EL (cell line): ENCODE measurements at regions not wholly inside any gene's neighbourhood (a gene's known extent, or its start where the extent isn't known, plus 50 kb on each side); places are given as distances from the start of the nearest gene placed in this dataset.
"Not testable (repeated sequence)": the region's sequence is repeated elsewhere in the genome, so short reads cannot be mapped to it uniquely, and the experiment has no call there.

ENCODE experiments used
- DNase-seq: peaks from one replicate; pipeline ENCODE4 v3.0.0-alpha.2; 2016

DNA sequence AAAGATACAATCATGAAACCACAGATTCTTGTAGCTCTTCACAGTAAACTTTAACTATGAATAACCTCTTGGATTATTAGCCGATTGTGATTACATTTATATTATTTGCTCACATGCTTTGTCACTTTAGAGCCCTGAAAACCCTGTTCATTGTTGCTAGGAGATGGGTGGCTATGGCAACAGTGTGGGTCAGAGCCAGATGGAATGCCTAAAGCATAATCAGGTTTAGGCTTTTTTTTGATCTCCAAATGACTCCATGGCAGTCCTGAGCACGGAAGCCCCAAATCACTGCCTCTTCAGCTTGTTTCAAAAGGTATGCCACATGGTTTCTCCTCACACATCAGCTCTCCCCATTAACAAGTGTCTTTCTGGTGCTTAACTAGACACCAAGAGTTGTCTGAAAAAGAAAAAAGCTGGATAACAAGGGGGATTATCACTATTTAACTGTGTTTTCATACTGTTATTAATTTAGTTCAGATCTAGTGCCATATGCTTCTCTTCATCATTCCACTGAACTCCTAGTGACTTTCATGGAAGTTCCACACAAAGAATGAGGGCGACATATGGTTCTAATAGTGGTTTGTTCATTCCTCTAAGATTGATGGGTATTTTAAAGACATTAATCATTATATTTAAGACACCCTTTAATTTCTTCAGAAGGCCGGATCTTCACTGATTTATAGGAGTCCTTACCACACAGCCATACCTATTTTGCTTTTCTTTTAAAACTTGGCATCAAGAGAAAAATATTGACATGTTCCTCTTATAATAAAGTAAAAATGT lies 88.8 kb upstream of the PAM start:
- peak; percentile 20 for DNase-seq

DNA sequence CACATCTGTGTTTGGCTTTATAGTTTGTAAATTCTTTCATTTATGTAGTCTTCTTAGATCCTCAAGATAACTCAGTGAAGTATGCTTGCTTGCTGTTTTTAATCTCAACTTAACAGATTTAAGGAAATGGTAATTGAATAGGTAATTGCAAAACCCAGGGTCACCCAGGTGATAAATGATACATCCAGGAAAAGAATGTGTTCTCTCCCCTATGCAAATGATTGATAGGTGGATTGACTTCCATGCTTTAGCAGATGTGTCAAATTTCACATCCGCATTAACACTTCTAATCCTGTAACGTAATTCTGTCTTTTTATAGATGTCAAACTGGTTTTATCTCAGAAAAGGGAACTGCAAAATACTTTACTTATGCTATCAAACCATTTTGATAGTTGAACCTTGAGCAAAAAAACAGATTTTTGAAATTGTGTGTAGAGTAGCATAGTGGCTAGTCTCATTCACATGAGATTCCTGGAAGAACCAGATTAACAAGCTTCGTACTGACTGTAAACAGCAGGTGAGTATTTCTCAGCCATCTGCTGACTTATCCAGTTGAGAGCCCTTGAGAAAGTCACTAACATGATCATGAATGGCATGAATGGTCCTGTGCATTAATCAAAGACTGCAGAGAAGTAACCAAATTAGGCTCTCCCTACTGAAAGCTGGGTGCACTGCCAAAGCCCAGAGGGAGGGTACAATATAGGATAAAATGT lies 86.7 kb upstream of the PAM start:
- DNase-seq: no peak

DNA sequence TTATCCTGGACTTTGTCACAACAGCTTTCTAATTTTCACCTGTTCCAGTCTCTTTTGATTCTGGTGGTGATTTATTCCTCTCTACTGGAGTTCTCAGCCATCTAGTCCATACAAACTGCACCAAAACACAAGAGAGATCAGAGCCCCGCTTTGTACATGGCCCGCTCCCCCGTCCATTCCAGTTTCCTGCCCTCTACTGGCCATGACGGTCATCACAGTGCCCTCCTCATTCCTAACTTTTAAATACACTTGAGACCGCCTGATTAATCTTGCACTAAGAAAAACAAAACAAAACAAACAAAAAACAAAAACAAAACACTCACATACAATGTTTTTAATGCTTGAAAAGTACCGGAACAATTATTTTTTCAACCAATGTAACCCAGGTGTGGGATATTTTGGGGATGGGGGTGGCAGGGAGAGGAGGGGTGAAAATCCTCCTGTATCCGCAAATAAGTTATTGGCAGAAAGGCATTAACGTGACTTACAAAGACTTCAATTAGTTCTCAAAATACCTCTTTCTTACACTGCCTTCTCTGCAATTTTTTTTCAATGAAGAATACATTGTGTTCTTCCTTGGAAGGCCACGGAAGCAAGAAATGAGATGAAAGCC lies 84.8 kb upstream of the PAM start:
- DNase-seq: peak; percentile 36

DNA sequence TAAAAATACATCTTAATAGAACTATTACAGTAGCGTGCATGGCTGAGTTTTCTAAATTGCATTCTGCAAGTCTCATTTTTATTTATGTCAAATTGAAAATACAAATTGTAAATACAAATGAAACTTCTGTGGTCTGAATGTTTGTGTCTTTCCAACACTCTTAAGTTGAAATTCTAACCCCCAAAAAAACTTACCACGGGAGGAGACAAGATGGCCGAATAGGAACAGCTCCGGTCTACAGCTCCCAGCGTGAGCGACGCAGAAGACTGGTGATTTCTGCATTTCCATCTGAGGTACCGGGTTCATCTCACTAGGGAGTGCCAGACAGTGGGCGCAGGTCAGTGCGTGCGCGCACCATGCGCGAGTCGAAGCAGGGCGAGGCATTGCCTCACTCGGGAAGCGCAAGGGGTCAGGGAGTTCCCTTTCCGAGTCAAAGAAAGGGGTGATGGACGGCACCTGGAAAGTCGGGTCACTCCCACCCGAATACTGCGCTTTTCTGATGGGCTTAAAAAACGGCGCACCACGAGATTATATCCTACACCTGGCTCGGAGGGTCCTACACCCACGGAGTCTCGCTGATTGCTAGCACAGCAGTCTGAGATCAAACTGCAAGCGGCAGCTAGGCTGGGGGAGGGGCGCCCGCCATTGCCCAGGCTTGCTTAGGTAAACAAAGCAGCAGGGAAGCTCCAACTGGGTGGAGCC lies 83.9 kb upstream of the PAM start:
- not testable (repeated sequence) for DNase-seq

DNA sequence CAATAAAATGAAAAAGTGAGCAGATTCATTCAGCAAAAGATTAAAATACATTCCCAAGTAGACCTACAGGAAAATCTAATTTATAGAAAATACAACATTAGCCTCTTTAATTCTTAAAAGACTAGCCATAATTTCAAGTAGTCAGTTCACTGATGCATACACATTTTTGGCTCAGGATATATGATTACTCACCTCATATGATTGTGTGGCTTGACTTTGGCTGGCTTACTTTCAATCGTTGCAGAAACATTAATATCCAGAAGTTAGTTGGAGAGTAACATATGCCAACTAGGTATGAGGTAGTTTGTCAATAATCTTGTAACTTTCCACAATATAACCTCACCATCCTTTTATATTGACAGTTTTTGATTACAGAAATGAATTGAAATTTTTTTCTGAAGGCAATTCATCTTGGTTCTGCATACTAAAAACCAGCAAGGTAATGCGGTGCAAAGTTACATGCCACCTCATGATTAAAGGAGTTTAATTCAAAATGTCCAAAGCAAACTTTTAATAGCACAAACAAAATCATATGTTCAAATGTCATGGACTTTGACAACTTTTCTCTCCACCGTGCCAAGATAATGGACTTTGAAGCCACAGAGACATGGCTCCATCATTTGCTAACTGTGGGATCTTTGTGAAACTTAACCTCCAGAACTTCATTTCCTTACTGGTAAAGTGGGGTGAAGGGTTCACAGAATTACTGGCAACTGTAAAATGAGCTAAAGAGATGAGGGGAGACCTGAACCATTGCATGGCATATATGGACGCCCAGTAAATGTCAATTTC lies 76.6 kb upstream of the PAM start:
- peak; percentile 61 for DNase-seq

DNA sequence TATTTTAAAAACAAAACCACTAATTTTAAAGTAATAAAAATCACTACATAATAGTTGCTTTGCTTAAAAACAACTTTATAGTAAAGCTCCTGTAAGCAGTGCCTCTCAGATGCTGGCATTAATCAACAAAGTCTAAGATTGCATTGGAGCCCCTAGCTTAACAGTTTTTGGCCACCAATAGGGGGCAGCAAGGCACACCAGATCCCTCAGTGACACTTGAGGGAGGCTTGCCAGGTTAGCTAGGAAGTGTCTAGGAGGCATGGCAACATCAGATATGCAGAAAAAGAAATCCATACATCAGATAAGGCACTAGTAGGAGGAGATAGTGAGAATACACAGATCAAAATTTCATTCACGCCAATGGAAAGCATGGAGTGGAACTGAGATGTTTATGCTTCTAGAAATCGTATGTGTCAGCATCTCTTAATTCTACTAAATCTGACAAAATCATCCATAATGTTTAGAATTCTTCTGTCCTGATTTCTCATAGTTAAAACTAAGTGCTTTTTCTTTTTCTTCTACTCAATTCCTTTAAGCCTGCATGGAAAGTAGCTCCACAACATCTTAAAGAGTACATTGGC lies 73.6 kb upstream of the PAM start:
- peak; percentile 79 for DNase-seq

DNA sequence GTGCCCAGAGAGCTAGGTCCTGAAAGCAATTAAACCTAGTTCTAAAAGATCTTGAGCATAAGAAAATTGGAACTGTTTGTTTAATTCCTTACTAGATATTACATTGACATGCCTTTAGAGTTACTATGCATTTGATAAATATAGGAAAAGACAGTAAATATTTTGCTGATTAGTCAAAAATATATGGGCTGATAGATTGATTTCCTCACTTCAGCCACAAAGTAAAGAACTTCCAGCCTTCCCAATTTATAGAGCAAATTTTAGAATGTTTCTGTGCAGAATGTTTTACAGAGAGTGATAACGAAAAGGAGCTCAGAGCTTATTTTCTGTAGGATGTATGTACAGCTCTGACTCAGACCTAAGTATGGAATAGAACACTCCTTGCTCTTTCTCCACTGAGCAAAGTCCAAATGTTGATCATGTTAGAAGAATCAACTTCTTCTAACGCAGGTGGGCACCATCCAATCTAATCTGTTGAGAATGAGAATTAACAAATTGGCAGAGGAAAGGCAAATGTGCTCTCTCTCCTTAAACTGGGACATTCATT lies 72.9 kb upstream of the PAM start:
- no peak for DNase-seq

DNA sequence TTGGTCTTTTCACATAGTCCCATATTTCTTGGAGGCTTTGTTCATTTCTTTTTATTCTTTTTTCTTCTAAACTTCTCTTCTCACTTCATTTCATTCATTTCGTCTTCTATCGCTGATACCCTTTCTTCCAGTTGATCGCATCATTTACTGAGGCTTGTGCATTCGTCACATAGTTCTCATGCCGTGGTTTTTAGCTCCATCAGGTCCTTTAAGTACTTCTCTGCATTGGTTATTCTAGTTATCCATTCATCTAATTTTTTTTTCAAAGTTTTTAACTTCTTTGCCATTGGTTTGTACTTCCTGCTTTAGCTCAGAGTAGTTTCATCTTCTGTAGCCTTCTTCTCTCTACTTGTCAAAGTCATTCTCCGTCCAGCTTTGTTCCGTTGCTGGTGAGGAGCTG lies 67.0 kb upstream of the PAM start:
- not testable (repeated sequence) for DNase-seq

DNA sequence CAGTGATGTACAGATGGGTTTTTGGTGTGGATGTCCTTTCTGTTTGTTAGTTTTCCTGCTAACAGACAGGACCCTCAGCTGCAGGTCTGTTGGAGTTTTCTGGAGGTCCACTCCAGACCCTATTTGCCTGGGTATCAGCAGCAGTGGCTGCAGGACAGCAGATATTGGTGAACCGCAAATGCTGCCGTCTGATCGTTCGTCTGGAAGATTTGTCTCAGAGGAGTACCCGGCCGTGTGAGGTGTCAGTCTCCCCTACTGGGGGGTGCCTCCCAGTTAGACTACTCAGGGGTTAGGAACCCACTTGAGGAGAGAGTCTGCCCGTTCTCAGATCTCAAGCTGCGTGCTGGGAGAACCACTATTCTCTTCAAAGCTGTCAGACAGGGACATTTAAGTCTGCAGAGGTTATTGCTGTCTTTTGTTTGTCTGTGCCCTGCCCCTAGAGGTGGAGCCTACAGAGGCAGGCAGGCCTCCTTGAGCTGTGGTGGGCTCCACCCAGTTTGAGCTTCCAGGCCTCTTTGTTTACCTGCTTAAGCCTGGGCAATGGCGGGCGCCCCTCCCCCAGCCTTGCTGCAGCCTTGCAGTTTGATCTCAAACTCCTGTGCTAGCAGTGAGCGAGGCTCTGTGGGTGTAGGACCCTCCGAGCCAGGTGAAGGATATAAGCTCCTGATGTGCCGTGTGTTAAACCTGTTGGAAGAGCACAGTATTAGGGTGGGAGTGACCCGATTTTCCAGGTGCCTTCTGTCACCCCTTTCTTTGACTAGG lies 66.3 kb upstream of the PAM start:
- not testable (repeated sequence) for DNase-seq

DNA sequence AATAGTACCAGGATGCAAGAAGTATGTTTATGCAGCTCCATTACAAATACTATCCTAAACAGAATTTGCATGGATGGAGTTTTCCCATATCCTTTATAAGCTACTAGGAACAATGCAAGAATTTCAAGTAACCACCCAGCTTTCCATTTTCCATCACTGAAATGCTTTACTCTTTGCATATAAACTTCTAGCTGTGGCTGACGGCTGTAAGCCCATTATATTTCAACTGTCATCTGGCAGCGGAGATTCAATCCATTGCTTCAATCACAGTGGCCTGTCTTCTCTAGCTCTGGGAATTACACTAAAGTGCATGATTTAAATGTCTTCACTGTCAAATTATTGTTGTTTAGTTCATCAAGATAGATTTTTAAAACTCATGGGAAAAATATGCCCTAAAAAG lies 64.2 kb upstream of the PAM start:
- DNase-seq: no peak

DNA sequence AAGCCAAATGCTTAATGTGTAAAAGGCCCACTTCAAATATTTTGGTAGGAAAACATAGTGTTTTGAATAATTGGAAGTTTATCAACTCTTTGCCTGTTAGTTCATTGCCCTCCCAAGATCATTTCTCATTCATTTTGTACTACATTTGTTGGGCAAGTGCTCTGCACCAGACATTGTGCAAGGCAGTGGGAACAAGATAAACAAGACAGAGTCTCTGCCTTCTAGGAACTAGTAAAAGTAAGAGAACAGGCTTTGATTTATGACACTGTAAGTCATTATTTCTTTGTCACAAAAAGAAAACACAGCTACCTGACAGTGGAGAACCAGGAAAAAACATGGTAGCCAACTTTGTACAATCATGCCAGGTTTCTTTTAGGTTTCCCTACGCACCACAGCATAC lies 63.7 kb upstream of the PAM start:
- DNase-seq: no peak

DNA sequence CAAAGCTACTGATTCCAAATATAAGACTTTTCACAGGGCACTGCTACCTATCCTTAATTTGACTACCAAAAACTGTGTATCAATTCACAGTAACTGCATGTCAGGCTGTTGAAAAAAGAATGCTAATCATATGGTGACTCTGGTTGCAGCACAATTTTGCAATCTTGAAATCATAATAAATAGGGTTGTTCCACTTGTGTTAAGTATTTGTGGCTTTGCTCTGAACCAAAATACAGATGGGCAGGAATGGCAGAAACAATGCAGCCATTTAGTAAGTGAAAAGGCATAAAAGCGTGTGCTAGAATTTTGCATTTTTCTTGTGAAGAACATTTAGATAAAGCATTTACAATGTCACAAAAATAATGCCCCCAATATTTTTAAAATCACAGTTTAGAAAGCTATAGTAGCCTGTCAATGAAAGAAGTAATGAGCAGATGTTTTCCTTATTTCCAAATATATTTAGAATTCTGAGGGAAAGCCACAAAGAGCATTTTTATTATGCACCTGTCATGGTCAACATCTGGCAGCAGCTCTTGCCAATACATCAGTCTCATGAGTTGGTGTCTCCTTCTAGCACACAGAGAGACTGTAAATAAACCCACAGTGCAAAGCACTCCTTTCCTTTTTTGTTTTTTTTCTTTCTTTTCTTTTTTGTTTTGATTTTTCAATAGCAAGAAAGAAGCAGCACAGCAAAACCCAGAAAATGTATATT lies 54.8 kb upstream of the PAM start:
- no peak for DNase-seq

DNA sequence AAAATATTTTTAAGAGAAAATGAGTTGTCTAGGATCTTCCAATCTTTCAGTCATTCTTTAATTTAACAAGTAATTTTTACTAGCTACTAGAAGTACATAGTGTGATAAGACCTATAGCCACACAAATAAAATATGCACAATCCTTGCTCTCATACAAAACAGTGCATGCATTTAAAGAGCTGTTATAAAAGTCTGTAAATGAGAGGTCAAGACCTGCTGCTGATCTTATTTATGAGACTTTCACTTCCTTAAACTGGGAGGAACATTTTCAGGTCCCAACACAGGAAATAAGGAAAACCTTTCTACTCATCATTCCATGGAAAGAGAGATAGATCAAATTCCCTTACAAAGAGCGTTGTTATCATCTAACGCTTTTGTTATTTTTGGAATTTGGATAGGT lies 54.2 kb upstream of the PAM start:
- no peak for DNase-seq

DNA sequence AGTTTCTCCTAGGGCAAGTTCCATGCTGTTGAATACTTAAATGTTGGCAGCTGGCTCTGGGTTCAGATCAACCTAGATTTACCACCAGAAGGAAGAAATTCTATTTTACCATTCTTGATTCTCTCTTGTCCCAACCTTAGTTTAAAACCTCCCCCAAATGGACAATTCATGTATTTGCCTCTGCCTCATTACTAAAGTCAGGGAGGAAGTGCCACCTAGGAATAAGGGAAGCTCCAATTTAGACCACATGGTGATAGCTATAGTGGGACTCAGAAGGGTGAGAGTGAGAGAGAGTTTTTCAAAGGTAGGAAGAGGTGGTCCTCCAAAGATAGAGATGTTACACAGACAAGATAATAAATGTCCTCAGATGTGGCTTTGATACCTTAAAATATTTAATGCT lies 53.4 kb upstream of the PAM start:
- no peak for DNase-seq
